ENCODE measurements at regions not wholly inside any gene's neighbourhood (a gene's known extent, or its start where the extent isn't known, plus 50 kb on each side); places are given as distances from the start of the nearest gene placed in this dataset.

GRCh38 chr2:239457586-239458445, 57.0 kb upstream of the HDAC4 start:
- H3K27me3 Mint-ChIP-seq (ENCODE audit: low read depth) = peaks cover 14% of the 10 kb centered on the region
- H3K27ac Mint-ChIP-seq = no peak overlapping the region
- no peaks in the 10 kb centered on the region for H3K4me1 Mint-ChIP-seq (ENCODE audit: low read depth)

GRCh38 chr2:239456940-239457339, 56.1 kb upstream of the HDAC4 start:
- no peak for ATAC-seq (replicated peaks in 1 of 2)

More at GRCh38 chr2:239457586-239458445, 57.0 kb upstream of the HDAC4 start:
- H3K36me3 Mint-ChIP-seq (ENCODE audit: insufficient read depth in 2 of 2) = peaks cover 6 to 7% of the 10 kb centered on the region in 2 donors
- no peak overlapping the region for H3K4me3 Mint-ChIP-seq
- ATAC-seq (replicated peaks in 1 of 2) = no peak
- peaks cover 2 to 6% of the 10 kb centered on the region in 2 donors for H3K9me3 Mint-ChIP-seq
- DNase-seq = no peak

GRCh38 chr2:239455436-239456203, 54.8 kb upstream of the HDAC4 start:
- DNase-seq (no peak), ATAC-seq (replicated peaks in 1 of 2) (no peak)
- Mint-ChIP-seq H3K36me3 (ENCODE audit: insufficient read depth in 2 of 2) (peaks cover 11 to 13% of the 10 kb centered on the region in 2 donors), H3K4me3 (no peak overlapping the region), H3K4me1 (ENCODE audit: low read depth) (no peaks in the 10 kb centered on the region), H3K27ac (no peak overlapping the region), H3K9me3 (peaks cover 4 to 7% of the 10 kb centered on the region in 2 donors), H3K27me3 (ENCODE audit: low read depth) (peaks cover 21% of the 10 kb centered on the region)

More at GRCh38 chr2:239456940-239457339, 56.1 kb upstream of the HDAC4 start:
- H3K4me1 Mint-ChIP-seq (ENCODE audit: low read depth) = no peaks in the 10 kb centered on the region
- H3K36me3 Mint-ChIP-seq (ENCODE audit: insufficient read depth in 2 of 2) = peaks cover 9% of the 10 kb centered on the region in 2 donors
- no peak overlapping the region for H3K27ac Mint-ChIP-seq
- H3K9me3 Mint-ChIP-seq = peaks cover 4 to 7% of the 10 kb centered on the region in 2 donors
- peaks cover 19% of the 10 kb centered on the region for H3K27me3 Mint-ChIP-seq (ENCODE audit: low read depth)
- no peak overlapping the region for H3K4me3 Mint-ChIP-seq
- DNase-seq = no peak

- peaks cover 4 to 7% of the 10 kb centered on the region in 2 donors for H3K9me3 Mint-ChIP-seq
- no peak overlapping the region for H3K4me3 Mint-ChIP-seq
- ATAC-seq (replicated peaks in 1 of 2) (no peak), DNase-seq (no peak)
- H3K36me3 Mint-ChIP-seq (ENCODE audit: insufficient read depth in 2 of 2) = peaks cover 11 to 13% of the 10 kb centered on the region in 2 donors
- H3K27ac Mint-ChIP-seq = no peak overlapping the region
- peaks cover 15% of the 10 kb centered on the region for H3K27me3 Mint-ChIP-seq (ENCODE audit: low read depth)
- H3K4me1 Mint-ChIP-seq (ENCODE audit: low read depth) = no peaks in the 10 kb centered on the region
Measured at GRCh38 chr2:239454507-239454906, 53.7 kb upstream of the HDAC4 start.
